ENCODE measurements at regions not wholly inside any gene's neighbourhood (a gene's known extent, or its start where the extent isn't known, plus 50 kb on each side); places are given as distances from the start of the nearest gene placed in this dataset.

DNA sequence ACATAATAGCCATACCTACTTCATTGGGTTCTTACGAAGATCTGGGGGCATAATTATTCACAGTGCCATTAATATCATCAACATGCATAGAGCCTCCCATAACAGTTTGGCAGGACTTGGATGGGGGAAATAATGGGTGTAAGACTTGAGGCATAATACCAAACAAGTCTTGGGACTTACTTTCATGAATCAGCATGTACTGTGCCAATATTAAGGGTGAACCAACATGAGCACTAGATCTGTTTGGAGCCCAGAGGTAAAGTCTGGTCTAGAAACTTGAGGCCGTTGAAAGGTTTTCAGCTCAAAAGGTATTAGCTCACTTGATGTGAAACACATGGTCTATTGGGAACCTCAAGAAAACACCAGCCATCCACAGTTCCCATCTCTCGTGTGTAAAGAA lies 56.7 kb upstream of the ZC3H11B start:
- BruUV-seq (replicated peaks), result no TSS peak
- Histone ChIP-seq H3K27me3 (ENCODE audit: control insufficient read depth in 1 of 2, insufficient read depth in 2 of 2, low read length in 2 of 2) (no peaks in the 10 kb centered on the region), H3K27ac (ENCODE audit: extremely low read length, insufficient read depth, low read length) (no peak overlapping the region), H3K9me3 (ENCODE audit: low read length) (no peaks in the 10 kb centered on the region), H4K20me1 (ENCODE audit: insufficient read depth, low read length) (no peaks in the 10 kb centered on the region), H2AFZ (ENCODE audit: low read length) (no peak overlapping the region), H3K9ac (ENCODE audit: insufficient read depth, low read depth, low read length) (no peak overlapping the region), H3K4me2 (ENCODE audit: low read depth, low read length) (no peak overlapping the region), H3K4me1 (ENCODE audit: insufficient read depth, low read length) (no peaks in the 10 kb centered on the region; the same call in 1 of the 2 replicates), H3K79me2 (ENCODE audit: insufficient read depth, low read length) (no peaks in the 10 kb centered on the region), H3K36me3 (replicated peaks in 1 of 2; ENCODE audit: control insufficient read depth in 1 of 2, insufficient read depth in 2 of 2, low read length in 2 of 2) (no peaks in the 10 kb centered on the region), H3K4me3 (replicated peaks in 1 of 3; ENCODE audit: insufficient read depth in 1 of 3, low read depth in 2 of 3, low read length in 3 of 3) (no peak overlapping the region)
- no peak for FAIRE-seq
- 31% methylated on average over 3 of the region's 3 CpGs for WGBS (ENCODE audit: low lambda C conversion rate)
- ChIA-PET POLR2A (no interaction called here), CTCF (ENCODE audit: low intra/inter-chr PET ratio, low total read pairs) (no interaction called here)
- no peak for ATAC-seq
- intact Hi-C loops (cut with micrococcal nuclease; ENCODE audit: unreplicated experiment), result loop anchor here (10.0 kb wide), 1 partner anchor 145 kb away; no protein-coding TSS in a partner anchor
- in situ Hi-C loops (cut with HindIII; ENCODE audit: extremely low pct_ligation_motif_present, low pct_unique_long_range_greater_than_20kb), result no loop called here
- no peak for DNase-seq (ENCODE audit: low spot score)
- TF ChIP-seq, protein P1, sequence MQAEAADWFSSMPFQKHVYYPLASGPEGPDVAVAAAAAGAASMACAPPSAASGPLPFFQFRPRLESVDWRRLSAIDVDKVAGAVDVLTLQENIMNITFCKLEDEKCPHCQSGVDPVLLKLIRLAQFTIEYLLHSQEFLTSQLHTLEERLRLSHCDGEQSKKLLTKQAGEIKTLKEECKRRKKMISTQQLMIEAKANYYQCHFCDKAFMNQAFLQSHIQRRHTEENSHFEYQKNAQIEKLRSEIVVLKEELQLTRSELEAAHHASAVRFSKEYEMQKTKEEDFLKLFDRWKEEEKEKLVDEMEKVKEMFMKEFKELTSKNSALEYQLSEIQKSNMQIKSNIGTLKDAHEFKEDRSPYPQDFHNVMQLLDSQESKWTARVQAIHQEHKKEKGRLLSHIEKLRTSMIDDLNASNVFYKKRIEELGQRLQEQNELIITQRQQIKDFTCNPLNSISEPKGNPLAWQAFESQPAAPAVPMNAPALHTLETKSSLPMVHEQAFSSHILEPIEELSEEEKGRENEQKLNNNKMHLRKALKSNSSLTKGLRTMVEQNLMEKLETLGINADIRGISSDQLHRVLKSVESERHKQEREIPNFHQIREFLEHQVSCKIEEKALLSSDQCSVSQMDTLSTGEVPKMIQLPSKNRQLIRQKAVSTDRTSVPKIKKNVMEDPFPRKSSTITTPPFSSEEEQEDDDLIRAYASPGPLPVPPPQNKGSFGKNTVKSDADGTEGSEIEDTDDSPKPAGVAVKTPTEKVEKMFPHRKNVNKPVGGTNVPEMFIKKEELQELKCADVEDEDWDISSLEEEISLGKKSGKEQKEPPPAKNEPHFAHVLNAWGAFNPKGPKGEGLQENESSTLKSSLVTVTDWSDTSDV (CRISPR knock-in tag; IDR thresholded peaks at IDR 0.05), result no peak
- TF ChIP-seq MIER2 (CRISPR knock-in tag; IDR thresholded peaks at IDR 0.05), result no peak
- TF ChIP-seq ZNF878 (CRISPR knock-in tag; IDR thresholded peaks at IDR 0.05), result no peak
- no peak for TF ChIP-seq ZNF83 (CRISPR knock-in tag; IDR thresholded peaks at IDR 0.05; ENCODE audit: borderline replicate concordance)
- no peak for TF ChIP-seq ZSCAN21 (CRISPR knock-in tag; IDR thresholded peaks at IDR 0.05; ENCODE audit: borderline replicate concordance)
- no peak for TF ChIP-seq HNRNPLL (IDR thresholded peaks at IDR 0.05; ENCODE audit: low read depth, low read length, poor library complexity, severe bottlenecking)
- no peak for TF ChIP-seq WIZ (CRISPR knock-in tag; IDR thresholded peaks at IDR 0.05)
- no peak for TF ChIP-seq ZNF839 (CRISPR knock-in tag; IDR thresholded peaks at IDR 0.05; ENCODE audit: borderline replicate concordance)
- no peak for TF ChIP-seq DNMT1 (CRISPR knock-in tag; IDR thresholded peaks at IDR 0.05)
- no peak for TF ChIP-seq CBX1 (IDR thresholded peaks at IDR 0.05; ENCODE audit: low read depth)
- TF ChIP-seq, protein P2, sequence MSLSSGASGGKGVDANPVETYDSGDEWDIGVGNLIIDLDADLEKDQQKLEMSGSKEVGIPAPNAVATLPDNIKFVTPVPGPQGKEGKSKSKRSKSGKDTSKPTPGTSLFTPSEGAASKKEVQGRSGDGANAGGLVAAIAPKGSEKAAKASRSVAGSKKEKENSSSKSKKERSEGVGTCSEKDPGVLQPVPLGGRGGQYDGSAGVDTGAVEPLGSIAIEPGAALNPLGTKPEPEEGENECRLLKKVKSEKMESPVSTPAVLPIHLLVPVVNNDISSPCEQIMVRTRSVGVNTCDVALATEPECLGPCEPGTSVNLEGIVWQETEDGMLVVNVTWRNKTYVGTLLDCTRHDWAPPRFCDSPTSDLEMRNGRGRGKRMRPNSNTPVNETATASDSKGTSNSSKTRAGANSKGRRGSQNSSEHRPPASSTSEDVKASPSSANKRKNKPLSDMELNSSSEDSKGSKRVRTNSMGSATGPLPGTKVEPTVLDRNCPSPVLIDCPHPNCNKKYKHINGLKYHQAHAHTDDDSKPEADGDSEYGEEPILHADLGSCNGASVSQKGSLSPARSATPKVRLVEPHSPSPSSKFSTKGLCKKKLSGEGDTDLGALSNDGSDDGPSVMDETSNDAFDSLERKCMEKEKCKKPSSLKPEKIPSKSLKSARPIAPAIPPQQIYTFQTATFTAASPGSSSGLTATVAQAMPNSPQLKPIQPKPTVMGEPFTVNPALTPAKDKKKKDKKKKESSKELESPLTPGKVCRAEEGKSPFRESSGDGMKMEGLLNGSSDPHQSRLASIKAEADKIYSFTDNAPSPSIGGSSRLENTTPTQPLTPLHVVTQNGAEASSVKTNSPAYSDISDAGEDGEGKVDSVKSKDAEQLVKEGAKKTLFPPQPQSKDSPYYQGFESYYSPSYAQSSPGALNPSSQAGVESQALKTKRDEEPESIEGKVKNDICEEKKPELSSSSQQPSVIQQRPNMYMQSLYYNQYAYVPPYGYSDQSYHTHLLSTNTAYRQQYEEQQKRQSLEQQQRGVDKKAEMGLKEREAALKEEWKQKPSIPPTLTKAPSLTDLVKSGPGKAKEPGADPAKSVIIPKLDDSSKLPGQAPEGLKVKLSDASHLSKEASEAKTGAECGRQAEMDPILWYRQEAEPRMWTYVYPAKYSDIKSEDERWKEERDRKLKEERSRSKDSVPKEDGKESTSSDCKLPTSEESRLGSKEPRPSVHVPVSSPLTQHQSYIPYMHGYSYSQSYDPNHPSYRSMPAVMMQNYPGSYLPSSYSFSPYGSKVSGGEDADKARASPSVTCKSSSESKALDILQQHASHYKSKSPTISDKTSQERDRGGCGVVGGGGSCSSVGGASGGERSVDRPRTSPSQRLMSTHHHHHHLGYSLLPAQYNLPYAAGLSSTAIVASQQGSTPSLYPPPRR (CRISPR knock-in tag; IDR thresholded peaks at IDR 0.05; ENCODE audit: borderline replicate concordance), result no peak

Measured in HepG2 (cell line).